ENCODE measurements at regions not wholly inside any gene's neighbourhood (a gene's known extent, or its start where the extent isn't known, plus 50 kb on each side); places are given as distances from the start of the nearest gene placed in this dataset.

GRCh38 chr18:43914018-43914417, 636.7 kb upstream of the SYT4 start:
- TF ChIP-seq CTCF (IDR thresholded peaks at IDR 0.05) (no peak), EZH2 (IDR thresholded peaks at IDR 0.05; ENCODE audit: borderline replicate concordance, insufficient read depth, low read depth, low read length, poor library complexity, severe bottlenecking) (no peak)

Measured in B cell (primary cell).